Calu3 (cell line): ENCODE measurements at regions not wholly inside any gene's neighbourhood (a gene's known extent, or its start where the extent isn't known, plus 50 kb on each side); places are given as distances from the start of the nearest gene placed in this dataset.
"Not testable (repeated sequence)": the region's sequence is repeated elsewhere in the genome, so short reads cannot be mapped to it uniquely, and the experiment has no call there.

Experiments used
- BruUV-seq: library from RNA; stranded (reverse); fragments of 400-500 nt; replicated peaks from 2 replicates; lab custom pipeline; 2021; lab: Mats Ljungman, UMichigan
- CTCF ChIA-PET: fragments of 300-600 bp; sonication (Branson Sonifier 250); formaldehyde crosslinking; loops from one replicate; lab custom pipeline; 2022; ENCODE audit warnings: antibody characterized with exemption; lab: Charles Lee
- DNase-seq: peaks from one replicate; pipeline ENCODE4 v3.0.0; 2022
- H3K27ac Mint-ChIP-seq: one replicate; pipeline ENCODE4 v1.8.0; 2022; ENCODE audit warnings: mixed read lengths; ENCODE audit not compliant: unreplicated experiment
- H3K27me3 Mint-ChIP-seq: one replicate; pipeline ENCODE4 v1.8.0; 2022; ENCODE audit warnings: mixed read lengths; ENCODE audit not compliant: unreplicated experiment
- H3K36me3 Mint-ChIP-seq: one replicate; pipeline ENCODE4 v1.8.0; 2022; ENCODE audit warnings: mild to moderate bottlenecking, moderate library complexity, mixed read lengths; ENCODE audit not compliant: insufficient read depth, unreplicated experiment
- H3K4me1 Mint-ChIP-seq: one replicate; pipeline ENCODE4 v1.8.0; 2022; ENCODE audit warnings: mild to moderate bottlenecking, low read depth, mixed read lengths; ENCODE audit not compliant: unreplicated experiment
- H3K4me3 Mint-ChIP-seq: one replicate; pipeline ENCODE4 v1.8.0; 2022; ENCODE audit warnings: mild to moderate bottlenecking, low read depth, moderate library complexity, mixed read lengths; ENCODE audit not compliant: unreplicated experiment
- H3K9me3 Mint-ChIP-seq: one replicate; pipeline ENCODE4 v1.8.0; 2022; ENCODE audit warnings: low read depth, mixed read lengths; ENCODE audit not compliant: unreplicated experiment
- intact Hi-C: fragments of 100-400 bp; cut with micrococcal nuclease; formaldehyde crosslinking; loops from one replicate; pipeline ENCODE4 v1.10.0; 2022; ENCODE audit not compliant: unreplicated experiment
- TF ChIP-seq, protein P1 (sequence below): fragments of 200-600 bp; IDR thresholded peaks from one replicate; pipeline ENCODE4 v1.8.0; 2022; ENCODE audit warnings: antibody characterized with exemption; ENCODE audit not compliant: unreplicated experiment

DNA sequence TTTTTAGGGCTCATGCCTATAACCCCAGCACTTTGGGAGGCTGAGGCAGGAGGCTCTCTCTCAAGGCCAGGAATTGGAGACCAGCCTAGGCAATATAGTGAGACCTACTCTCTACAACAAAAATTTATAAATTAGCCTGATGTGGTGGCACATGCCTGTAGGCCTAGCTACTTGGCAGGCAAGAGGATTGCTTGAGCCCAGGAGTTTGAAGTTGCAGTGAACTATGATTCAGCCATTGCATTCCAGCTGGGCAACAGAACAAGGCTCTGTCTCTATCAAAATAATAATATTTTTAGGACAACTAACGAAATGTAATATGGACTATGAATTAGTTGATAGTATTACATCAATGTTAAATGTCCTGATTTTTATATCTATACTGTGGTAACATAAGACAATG is 68.8 kb upstream of the ARID1A start:
- BruUV-seq, result no TSS peak
- CTCF ChIA-PET, result interaction anchor here (0.5 to 0.6 kb wide), 2 partner anchors 14 to 25 kb away, joined by 4 to 5 read pairs; no protein-coding TSS in a partner anchor

DNA sequence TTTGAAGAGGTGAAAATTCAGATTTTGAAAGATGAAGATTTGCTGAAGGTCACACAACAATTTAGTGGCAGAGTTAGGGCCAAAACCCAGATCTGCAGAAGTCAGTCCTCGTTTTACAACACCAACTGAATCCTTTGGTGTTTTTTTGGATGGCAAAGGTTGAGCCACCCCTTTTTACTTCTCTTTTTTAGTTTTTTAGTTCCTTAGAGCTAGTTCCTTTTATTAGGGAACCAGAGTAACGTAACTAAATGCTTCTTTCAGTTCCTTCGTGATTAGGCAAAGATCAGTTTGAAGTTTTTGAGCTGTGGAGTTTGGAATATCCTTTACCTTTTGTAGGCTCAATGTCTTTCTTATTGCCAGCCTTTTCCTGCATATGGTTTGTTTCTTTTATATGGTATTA is 67.9 kb upstream of the ARID1A start:
- Mint-ChIP-seq H3K36me3 (no peaks in the 10 kb centered on the region), H3K9me3 (no peaks in the 10 kb centered on the region), H3K27ac (no peak overlapping the region), H3K4me1 (no peaks in the 10 kb centered on the region), H3K27me3 (no peaks in the 10 kb centered on the region), H3K4me3 (no peak overlapping the region)
- intact Hi-C loops, result no loop called here
- TF ChIP-seq, protein P1, sequence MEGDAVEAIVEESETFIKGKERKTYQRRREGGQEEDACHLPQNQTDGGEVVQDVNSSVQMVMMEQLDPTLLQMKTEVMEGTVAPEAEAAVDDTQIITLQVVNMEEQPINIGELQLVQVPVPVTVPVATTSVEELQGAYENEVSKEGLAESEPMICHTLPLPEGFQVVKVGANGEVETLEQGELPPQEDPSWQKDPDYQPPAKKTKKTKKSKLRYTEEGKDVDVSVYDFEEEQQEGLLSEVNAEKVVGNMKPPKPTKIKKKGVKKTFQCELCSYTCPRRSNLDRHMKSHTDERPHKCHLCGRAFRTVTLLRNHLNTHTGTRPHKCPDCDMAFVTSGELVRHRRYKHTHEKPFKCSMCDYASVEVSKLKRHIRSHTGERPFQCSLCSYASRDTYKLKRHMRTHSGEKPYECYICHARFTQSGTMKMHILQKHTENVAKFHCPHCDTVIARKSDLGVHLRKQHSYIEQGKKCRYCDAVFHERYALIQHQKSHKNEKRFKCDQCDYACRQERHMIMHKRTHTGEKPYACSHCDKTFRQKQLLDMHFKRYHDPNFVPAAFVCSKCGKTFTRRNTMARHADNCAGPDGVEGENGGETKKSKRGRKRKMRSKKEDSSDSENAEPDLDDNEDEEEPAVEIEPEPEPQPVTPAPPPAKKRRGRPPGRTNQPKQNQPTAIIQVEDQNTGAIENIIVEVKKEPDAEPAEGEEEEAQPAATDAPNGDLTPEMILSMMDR, result no peak
- DNase-seq, result no peak
- CTCF ChIA-PET, result no interaction called here
- no TSS peak for BruUV-seq

More for the DNA sequence above, 68.8 kb upstream of the ARID1A start:
- intact Hi-C loops, result no loop called here
- Mint-ChIP-seq H3K4me1 (no peaks in the 10 kb centered on the region), H3K36me3 (no peaks in the 10 kb centered on the region), H3K9me3 (no peaks in the 10 kb centered on the region), H3K27ac (no peak overlapping the region), H3K27me3 (no peaks in the 10 kb centered on the region), H3K4me3 (no peak overlapping the region)
- DNase-seq, result no peak
- TF ChIP-seq, protein P1, result no peak

DNA sequence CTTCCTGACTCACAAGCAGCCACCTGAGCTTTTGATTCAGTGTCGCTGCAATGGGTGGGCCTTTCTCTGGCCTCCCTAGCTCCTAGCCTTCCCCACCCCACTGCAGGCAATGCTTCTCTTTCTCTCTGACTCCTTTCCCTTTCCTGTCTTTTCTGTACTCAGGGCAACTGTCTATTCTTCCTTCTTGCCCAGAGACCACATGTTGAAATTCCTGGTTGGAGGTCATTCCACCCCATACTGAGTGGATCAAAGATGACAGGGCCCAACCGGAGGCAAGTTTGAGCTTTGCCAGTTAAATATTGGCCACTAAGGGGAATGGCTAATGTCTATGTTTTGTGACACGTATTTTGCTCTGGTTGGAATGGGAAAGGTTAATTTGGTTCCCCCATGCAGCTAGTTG is 65.2 kb upstream of the ARID1A start:
- BruUV-seq, result no TSS peak
- TF ChIP-seq, protein P1, result no peak
- no peaks in the 10 kb centered on the region for H3K27me3 Mint-ChIP-seq
- no peak for DNase-seq
- H3K4me1 Mint-ChIP-seq, result no peaks in the 10 kb centered on the region
- H3K9me3 Mint-ChIP-seq, result no peaks in the 10 kb centered on the region
- H3K36me3 Mint-ChIP-seq, result no peaks in the 10 kb centered on the region
- intact Hi-C loops, result no loop called here
- no peak overlapping the region for H3K4me3 Mint-ChIP-seq
- CTCF ChIA-PET, result no interaction called here
- H3K27ac Mint-ChIP-seq, result no peak overlapping the region

DNA sequence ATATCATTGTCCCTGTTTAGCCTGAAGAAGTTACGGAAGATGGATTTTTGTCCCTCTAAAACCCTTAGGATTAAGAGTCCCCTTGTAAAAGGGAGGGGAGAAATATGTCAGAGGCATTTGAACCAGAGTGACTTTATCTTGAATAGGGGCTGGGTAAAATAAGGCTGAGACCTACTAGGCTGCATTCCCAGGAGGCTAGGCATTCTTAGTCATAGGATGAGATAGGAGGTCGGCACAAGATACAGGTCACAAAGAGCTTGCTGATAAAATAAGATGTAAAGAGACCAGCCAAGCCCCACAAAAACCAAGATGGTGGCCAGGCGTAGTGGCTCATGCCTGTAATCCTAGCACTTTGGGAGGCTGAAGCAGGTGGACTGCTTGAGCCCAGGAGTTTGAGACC is 60.0 kb upstream of the ARID1A start:
- H3K4me3 Mint-ChIP-seq, H3K9me3 Mint-ChIP-seq, H3K27me3 Mint-ChIP-seq, intact Hi-C loops, H3K27ac Mint-ChIP-seq, H3K36me3 Mint-ChIP-seq, DNase-seq, H3K4me1 Mint-ChIP-seq, BruUV-seq: not testable (repeated sequence)
- CTCF ChIA-PET, result interaction anchor here (0.5 kb wide), 1 partner anchor 10 kb away, joined by 3 read pairs; no protein-coding TSS in a partner anchor

DNA sequence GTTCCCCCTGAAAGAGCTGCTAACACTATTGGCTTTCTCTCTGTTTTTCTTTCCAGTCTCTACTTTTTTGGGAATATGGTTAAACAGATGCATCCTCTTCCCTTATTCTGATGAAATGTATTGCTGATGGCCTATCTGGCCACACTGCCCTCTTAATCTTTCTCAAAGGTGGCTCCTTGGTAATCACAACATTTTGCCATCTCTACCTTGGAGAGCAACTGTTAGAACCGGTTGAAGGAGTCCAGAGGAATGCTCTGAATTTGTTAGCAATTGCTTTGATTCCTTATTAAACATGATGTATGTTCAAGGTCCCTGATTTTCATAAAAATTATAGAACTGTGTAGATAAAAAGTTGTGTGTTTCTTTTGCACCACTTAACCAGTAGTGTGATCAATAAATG is 50.1 kb upstream of the ARID1A start:
- BruUV-seq, result no TSS peak
- TF ChIP-seq, protein P1, result no peak
- no peaks in the 10 kb centered on the region for H3K9me3 Mint-ChIP-seq
- H3K4me3 Mint-ChIP-seq, result no peak overlapping the region
- CTCF ChIA-PET, result interaction anchor here (0.6 kb wide), 1 partner anchor 10 kb away, joined by 3 read pairs; no protein-coding TSS in a partner anchor
- no peak overlapping the region for H3K27ac Mint-ChIP-seq
- no peaks in the 10 kb centered on the region for H3K36me3 Mint-ChIP-seq
- peaks cover 12% of the 10 kb centered on the region for H3K27me3 Mint-ChIP-seq
- no peaks in the 10 kb centered on the region for H3K4me1 Mint-ChIP-seq
- intact Hi-C loops, result no loop called here
- DNase-seq, result no peak
